NOMO-1 treated with dmso at 0.1 percent for 144 hours (cell line): ENCODE measurements at regions not wholly inside any gene's neighbourhood (a gene's known extent, or its start where the extent isn't known, plus 50 kb on each side); places are given as distances from the start of the nearest gene placed in this dataset.

Experiments
- DNase-seq: peaks from one replicate; lab custom pipeline; 2025; ENCODE audit not compliant: unreplicated experiment; lab: John Stamatoyannopoulos, UW

- no peak for DNase-seq
Observed at GRCh38 chr12:77777274-77777673, 53.4 kb upstream of the NAV3 start.

- DNase-seq = no peak
Observed at GRCh38 chr12:77774761-77775160, 55.9 kb upstream of the NAV3 start.

GRCh38 chr12:77772676-77773298, 57.9 kb upstream of the NAV3 start:
- no peak for DNase-seq

GRCh38 chr12:77768558-77768957, 62.1 kb upstream of the NAV3 start:
- no peak for DNase-seq

GRCh38 chr12:77767756-77768343, 62.8 kb upstream of the NAV3 start:
- DNase-seq = no peak

- no peak for DNase-seq
Observed at GRCh38 chr12:77767335-77767734, 63.4 kb upstream of the NAV3 start.

GRCh38 chr12:77766224-77766623, 64.5 kb upstream of the NAV3 start:
- DNase-seq = no peak

- DNase-seq = no peak
Observed at GRCh38 chr12:77761286-77761685, 69.4 kb upstream of the NAV3 start.

GRCh38 chr12:77760271-77761025, 70.2 kb upstream of the NAV3 start:
- no peak for DNase-seq

GRCh38 chr12:77754086-77754485, 76.6 kb upstream of the NAV3 start:
- no peak for DNase-seq

GRCh38 chr12:77751939-77752338, 78.8 kb upstream of the NAV3 start:
- DNase-seq = no peak

- DNase-seq = no peak
Observed at GRCh38 chr12:77746096-77746495, 84.6 kb upstream of the NAV3 start.

GRCh38 chr12:77745624-77746023, 85.1 kb upstream of the NAV3 start:
- DNase-seq = no peak

GRCh38 chr12:77742631-77743030, 88.1 kb upstream of the NAV3 start:
- no peak for DNase-seq

- no peak for DNase-seq
Observed at GRCh38 chr12:77741974-77742517, 88.6 kb upstream of the NAV3 start.

GRCh38 chr12:77736219-77736965, 94.3 kb upstream of the NAV3 start:
- DNase-seq = no peak

- no peak for DNase-seq
Observed at GRCh38 chr12:77734214-77734883, 96.3 kb upstream of the NAV3 start.

GRCh38 chr12:77728018-77728417, 102.7 kb upstream of the NAV3 start:
- no peak for DNase-seq

- DNase-seq = no peak
Observed at GRCh38 chr12:77727442-77728001, 103.2 kb upstream of the NAV3 start.

- DNase-seq = no peak
Observed at GRCh38 chr12:77725611-77726010, 105.1 kb upstream of the NAV3 start.
